BJ (cell line): ENCODE measurements at regions not wholly inside any gene's neighbourhood (a gene's known extent, or its start where the extent isn't known, plus 50 kb on each side); places are given as distances from the start of the nearest gene placed in this dataset.

ENCODE experiments used
- CTCF ChIA-PET: fragments of 350-600 bp; formaldehyde crosslinking; extraction: SDS; loops from one replicate; lab custom pipeline; 2021; ENCODE audit warnings: antibody characterized with exemption, inconsistent platforms; lab: Yijun Ruan, JAX
- POLR2A ChIA-PET: fragments of 300-600 bp; sonication (Branson Sonifier 250); formaldehyde crosslinking; extraction: SDS; loops from one replicate; lab custom pipeline; 2021; ENCODE audit warnings: antibody characterized with exemption; lab: Charles Lee
- DNase-seq: peaks from one replicate; pipeline ENCODE4 v3.0.0-alpha.2; 2011; ENCODE audit warnings: low read depth
- H3K27me3 ChIP-seq: 2 replicates; pipeline ENCODE4 v1.6.0; 2011; ENCODE audit warnings: low read length; ENCODE audit not compliant: control insufficient read depth, insufficient read depth
- H3K36me3 ChIP-seq: 2 replicates; pipeline ENCODE4 v1.5.1; 2011; ENCODE audit warnings: low read length; ENCODE audit not compliant: control insufficient read depth, insufficient read depth
- H3K4me3 ChIP-seq: 2 replicates; pipeline ENCODE4 v1.5.1; 2011; ENCODE audit warnings: low read depth, mild to moderate bottlenecking, control low read depth, low read length
- TF ChIP-seq, protein P1 (sequence below): IDR thresholded peaks from 2 replicates; pipeline ENCODE4 v1.5.1; 2011; ENCODE audit warnings: low read depth, mild to moderate bottlenecking, control low read depth, inconsistent platforms, low read length, moderate library complexity; ENCODE audit not compliant: insufficient read depth

- ChIA-PET CTCF (no interaction called here), POLR2A (no interaction called here)
- Histone ChIP-seq H3K36me3 (no peaks in the 10 kb centered on the region), H3K27me3 (no peaks in the 10 kb centered on the region), H3K4me3 (no peak overlapping the region)
- TF ChIP-seq, protein P1, sequence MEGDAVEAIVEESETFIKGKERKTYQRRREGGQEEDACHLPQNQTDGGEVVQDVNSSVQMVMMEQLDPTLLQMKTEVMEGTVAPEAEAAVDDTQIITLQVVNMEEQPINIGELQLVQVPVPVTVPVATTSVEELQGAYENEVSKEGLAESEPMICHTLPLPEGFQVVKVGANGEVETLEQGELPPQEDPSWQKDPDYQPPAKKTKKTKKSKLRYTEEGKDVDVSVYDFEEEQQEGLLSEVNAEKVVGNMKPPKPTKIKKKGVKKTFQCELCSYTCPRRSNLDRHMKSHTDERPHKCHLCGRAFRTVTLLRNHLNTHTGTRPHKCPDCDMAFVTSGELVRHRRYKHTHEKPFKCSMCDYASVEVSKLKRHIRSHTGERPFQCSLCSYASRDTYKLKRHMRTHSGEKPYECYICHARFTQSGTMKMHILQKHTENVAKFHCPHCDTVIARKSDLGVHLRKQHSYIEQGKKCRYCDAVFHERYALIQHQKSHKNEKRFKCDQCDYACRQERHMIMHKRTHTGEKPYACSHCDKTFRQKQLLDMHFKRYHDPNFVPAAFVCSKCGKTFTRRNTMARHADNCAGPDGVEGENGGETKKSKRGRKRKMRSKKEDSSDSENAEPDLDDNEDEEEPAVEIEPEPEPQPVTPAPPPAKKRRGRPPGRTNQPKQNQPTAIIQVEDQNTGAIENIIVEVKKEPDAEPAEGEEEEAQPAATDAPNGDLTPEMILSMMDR: no peak
- no peak for DNase-seq
Observed at GRCh38 chr18:28789502-28789901, 612.6 kb upstream of the CDH2 start.

GRCh38 chr18:28786926-28787325 lies 610.0 kb upstream of the CDH2 start:
- TF ChIP-seq, protein P1: no peak
- Histone ChIP-seq H3K36me3 (no peaks in the 10 kb centered on the region), H3K4me3 (no peak overlapping the region), H3K27me3 (no peaks in the 10 kb centered on the region)
- ChIA-PET POLR2A (no interaction called here), CTCF (no interaction called here)
- no peak for DNase-seq

DNA sequence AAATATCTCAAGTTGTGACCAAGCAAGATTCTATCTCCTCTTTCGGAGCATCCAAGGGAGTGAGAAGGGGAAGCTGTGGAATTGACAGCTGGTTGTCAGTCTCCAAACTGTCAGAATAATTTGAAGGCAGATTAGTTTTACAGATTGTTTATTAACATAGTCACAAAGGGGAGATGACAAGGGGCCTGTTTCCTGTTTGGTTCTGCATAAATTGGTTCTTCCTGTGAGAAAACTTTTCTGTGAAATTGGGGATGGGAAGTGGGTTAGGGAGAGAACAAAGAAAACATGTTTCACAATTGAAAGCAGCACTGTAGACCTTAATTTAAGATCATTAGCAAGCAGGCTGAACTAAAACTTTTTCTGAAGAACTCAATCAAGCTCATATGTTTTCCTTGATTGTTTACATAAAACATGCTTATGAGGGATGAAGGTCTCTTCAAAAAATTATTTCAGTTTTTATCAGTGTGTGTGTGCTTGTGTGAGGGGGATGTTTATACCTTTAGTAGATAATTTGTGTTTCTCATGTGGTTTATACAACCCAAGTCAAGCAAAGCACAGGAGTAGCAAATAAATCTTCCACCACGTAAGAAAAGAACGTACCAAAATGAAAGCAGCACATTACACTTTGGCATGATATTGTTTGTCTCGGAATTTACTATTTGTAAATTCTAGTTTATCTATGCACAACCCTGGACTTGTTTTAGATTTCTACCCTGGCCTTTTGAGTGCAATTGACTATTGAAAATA lies 604.9 kb upstream of the CDH2 start:
- TF ChIP-seq, protein P1: no peak
- Histone ChIP-seq H3K4me3 (no peak overlapping the region), H3K27me3 (no peaks in the 10 kb centered on the region), H3K36me3 (no peaks in the 10 kb centered on the region)
- DNase-seq: no peak
- ChIA-PET POLR2A (no interaction called here), CTCF (no interaction called here)

DNA sequence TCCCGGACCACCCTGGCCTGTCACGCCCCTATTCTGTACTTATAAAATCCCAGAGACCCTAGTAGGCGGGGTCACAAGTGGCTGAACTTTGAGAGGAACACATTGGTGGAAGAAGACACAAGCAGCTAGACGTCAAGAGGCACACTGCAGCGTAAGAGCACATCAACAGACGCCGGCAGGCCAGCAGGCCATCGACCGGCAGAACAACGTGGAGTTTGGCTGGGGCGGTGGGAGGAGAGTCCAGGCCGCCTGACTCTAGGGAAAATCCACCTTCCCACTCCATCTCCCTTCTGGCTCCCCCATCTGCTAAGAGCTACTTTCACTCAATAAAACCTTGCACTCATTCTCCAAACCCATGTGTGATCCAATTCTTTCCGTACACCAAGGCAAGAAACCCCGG lies 601.8 kb upstream of the CDH2 start:
- TF ChIP-seq, protein P1: no peak
- Histone ChIP-seq H3K27me3 (no peaks in the 10 kb centered on the region), H3K36me3 (no peaks in the 10 kb centered on the region), H3K4me3 (no peak overlapping the region)
- ChIA-PET CTCF (no interaction called here), POLR2A (no interaction called here)
- no peak for DNase-seq

DNA sequence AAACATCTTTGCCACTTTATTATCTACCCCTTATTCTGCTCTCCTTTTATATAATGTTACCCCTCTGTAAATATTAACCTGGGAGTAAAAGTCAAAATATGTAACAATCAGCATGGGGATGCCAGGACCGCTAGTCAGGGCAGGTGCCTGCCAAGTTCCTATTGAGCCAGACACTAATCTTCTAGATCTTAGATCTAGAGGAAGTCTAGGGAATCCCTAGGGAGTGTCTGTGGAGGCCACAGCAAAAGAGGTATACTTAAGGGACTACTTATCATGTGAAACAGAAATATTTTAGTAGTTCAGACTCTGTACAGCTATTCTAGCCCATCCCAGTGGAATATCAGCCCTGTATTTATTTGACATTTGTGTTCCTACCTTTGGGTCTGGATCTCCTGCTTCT lies 600.8 kb upstream of the CDH2 start:
- Histone ChIP-seq H3K4me3 (no peak overlapping the region), H3K36me3 (no peaks in the 10 kb centered on the region), H3K27me3 (no peaks in the 10 kb centered on the region)
- CTCF ChIA-PET: interaction anchor here (0.7 kb wide), 1 partner anchor 8 kb away, joined by 3 read pairs; no protein-coding TSS in a partner anchor
- no peak for DNase-seq
- POLR2A ChIA-PET: no interaction called here
- TF ChIP-seq, protein P1: no peak
